Suprapubic skin (tissue), 3 donors: ENCODE measurements at regions not wholly inside any gene's neighbourhood (a gene's known extent, or its start where the extent isn't known, plus 50 kb on each side); places are given as distances from the start of the nearest gene placed in this dataset.

Source experiments
- POLR2A ChIP-seq, 2 donors: fragments of 450-650 bp; IDR thresholded peaks; one replicate each; pipeline ENCODE4 v1.6.1; 2017; ENCODE audit warnings: antibody characterized with exemption in 2 of 2, mild to moderate bottlenecking in 2 of 2, moderate library complexity in 2 of 2
- TF ChIP-seq, protein P1 (sequence below), 2 donors: fragments of 200-600 bp in 1 of 2; fragments of 450-650 bp in 1 of 2; sonication (generic) in 1 of 2; IDR thresholded peaks; one replicate each; pipeline ENCODE4 v1.5.1; 2016 to 2019; ENCODE audit warnings: antibody characterized with exemption in 2 of 2, mild to moderate bottlenecking in 1 of 2, moderate library complexity in 1 of 2

DNA sequence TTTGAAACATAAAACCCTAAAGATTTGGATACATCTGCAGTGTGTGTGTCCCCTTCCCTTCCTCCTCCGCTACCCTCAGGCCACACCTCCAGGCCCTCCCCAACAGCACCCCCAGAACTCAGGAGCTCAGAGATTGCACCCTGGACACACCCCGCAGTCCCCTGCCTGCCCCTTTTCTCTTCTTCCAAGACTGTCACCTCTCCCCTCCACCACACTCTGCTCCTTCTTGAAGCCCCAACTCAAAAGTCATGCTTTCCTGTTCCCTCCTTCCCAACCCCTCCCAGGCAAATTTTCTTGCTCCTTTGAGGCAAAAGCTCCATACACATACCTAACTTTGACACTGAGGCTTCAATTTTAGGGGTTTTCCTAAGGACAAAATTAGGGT is 285.7 kb upstream of the STT3B start:
- no peak for TF ChIP-seq POLR2A (IDR thresholded peaks at IDR 0.05)
- TF ChIP-seq, protein P1, sequence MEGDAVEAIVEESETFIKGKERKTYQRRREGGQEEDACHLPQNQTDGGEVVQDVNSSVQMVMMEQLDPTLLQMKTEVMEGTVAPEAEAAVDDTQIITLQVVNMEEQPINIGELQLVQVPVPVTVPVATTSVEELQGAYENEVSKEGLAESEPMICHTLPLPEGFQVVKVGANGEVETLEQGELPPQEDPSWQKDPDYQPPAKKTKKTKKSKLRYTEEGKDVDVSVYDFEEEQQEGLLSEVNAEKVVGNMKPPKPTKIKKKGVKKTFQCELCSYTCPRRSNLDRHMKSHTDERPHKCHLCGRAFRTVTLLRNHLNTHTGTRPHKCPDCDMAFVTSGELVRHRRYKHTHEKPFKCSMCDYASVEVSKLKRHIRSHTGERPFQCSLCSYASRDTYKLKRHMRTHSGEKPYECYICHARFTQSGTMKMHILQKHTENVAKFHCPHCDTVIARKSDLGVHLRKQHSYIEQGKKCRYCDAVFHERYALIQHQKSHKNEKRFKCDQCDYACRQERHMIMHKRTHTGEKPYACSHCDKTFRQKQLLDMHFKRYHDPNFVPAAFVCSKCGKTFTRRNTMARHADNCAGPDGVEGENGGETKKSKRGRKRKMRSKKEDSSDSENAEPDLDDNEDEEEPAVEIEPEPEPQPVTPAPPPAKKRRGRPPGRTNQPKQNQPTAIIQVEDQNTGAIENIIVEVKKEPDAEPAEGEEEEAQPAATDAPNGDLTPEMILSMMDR (IDR thresholded peaks at IDR 0.05): no peak
